K562 (cell line): ENCODE measurements at regions not wholly inside any gene's neighbourhood (a gene's known extent, or its start where the extent isn't known, plus 50 kb on each side); places are given as distances from the start of the nearest gene placed in this dataset.

ENCODE experiments used
- ATAC-seq: fragments of 200-7000 bp; cut with Tn5 transposase; 3 replicates; pipeline ENCODE4 v1.9.1; 2020; ENCODE audit warnings: moderate library complexity
- BruUV-seq: library from RNA; stranded (reverse); fragments of 400-500 nt; replicated peaks from 2 replicates; lab custom pipeline; 2021; lab: Mats Ljungman, UMichigan
- CTCF ChIA-PET: fragments of 300-600 bp; formaldehyde crosslinking; extraction: SDS; loops from one replicate; lab custom pipeline; 2021; ENCODE audit warnings: low intra/inter-chr PET ratio; lab: Yijun Ruan, JAX
- POLR2A ChIA-PET: fragments of 300-600, 350-650 bp; sonication (Branson Sonifier 250); formaldehyde crosslinking; extraction: SDS; loops from one replicate; lab custom pipeline; 2021; ENCODE audit warnings: antibody characterized with exemption, inconsistent platforms; lab: Yijun Ruan, JAX
- DNase-seq, 4 experiments: peaks; one replicate each; pipeline versions ENCODE4 v3.0.0 to v3.0.0-alpha.2; 2011 to 2018; ENCODE audit warnings: low spot score in 3 of 4, mixed read lengths in 3 of 4; ENCODE audit errors: extremely low read depth in 1 of 4
- FAIRE-seq: peaks from 2 replicates; lab custom pipeline; 2011; peaks lifted over from hg19 to GRCh38; lab: Jason Lieb, UNC
- H2AFZ ChIP-seq: 2 replicates; pipeline ENCODE4 v1.6.0; 2011; ENCODE audit warnings: low read depth, low read length, control low read depth, inconsistent platforms
- H3K27ac ChIP-seq: fragments of 200-600 bp; 3 replicates; pipeline ENCODE4 v1.8.0; 2011; ENCODE audit warnings: low read depth, mild to moderate bottlenecking, control low read depth, inconsistent platforms, low read length, moderate library complexity, mixed read lengths; ENCODE audit errors: extremely low read depth
- H3K27me3 ChIP-seq, 2 experiments: fragments of 300-600 bp in 1 of 2; 2 replicates in 1 of 2; 3 replicates in 1 of 2; pipeline versions ENCODE4 v1.6.0 to v1.8.0; 2011; ENCODE audit warnings: inconsistent platforms in 2 of 2, low read length in 2 of 2, mild to moderate bottlenecking in 1 of 2, mixed read lengths in 1 of 2, moderate library complexity in 1 of 2; ENCODE audit not compliant: control insufficient read depth in 2 of 2, insufficient read depth in 2 of 2
- H3K36me3 ChIP-seq: fragments of 300-600 bp; 3 replicates; pipeline ENCODE4 v1.8.0; 2011; ENCODE audit warnings: mild to moderate bottlenecking, low read length, inconsistent platforms; ENCODE audit not compliant: control insufficient read depth, insufficient read depth
- H3K4me1 ChIP-seq, 2 experiments: fragments of 200-600 bp in 1 of 2; replicated peaks in 1 of 2; 2 replicates in 1 of 2; 3 replicates in 1 of 2; pipeline versions ENCODE4 v1.5.1 to v1.8.0; 2011; ENCODE audit warnings: inconsistent platforms in 2 of 2, low read length in 2 of 2, mild to moderate bottlenecking in 1 of 2, mixed read lengths in 1 of 2, moderate library complexity in 1 of 2; ENCODE audit not compliant: control insufficient read depth in 2 of 2, insufficient read depth in 2 of 2
- H3K4me2 ChIP-seq: 2 replicates; pipeline ENCODE4 v1.6.1; 2011; ENCODE audit warnings: low read length, control low read depth, inconsistent platforms, mixed read lengths; ENCODE audit not compliant: insufficient read depth
- H3K4me3 ChIP-seq: fragments of 200-600 bp; sonication (generic), shearing (Covaris generic); 2 replicates; pipeline ENCODE4 v1.5.1; 2016; ENCODE audit warnings: control low read depth, inconsistent platforms
- H3K79me2 ChIP-seq: fragments of 200-600 bp; 3 replicates; pipeline ENCODE4 v1.8.0; 2011; ENCODE audit warnings: low read length, inconsistent platforms; ENCODE audit not compliant: control insufficient read depth, insufficient read depth
- H3K9ac ChIP-seq, 2 experiments: 2 replicates each; pipeline versions ENCODE4 v1.6.0 to v1.6.1; 2011; ENCODE audit warnings: low read depth in 2 of 2, low read length in 2 of 2, control low read depth in 1 of 2, inconsistent platforms in 1 of 2, mild to moderate bottlenecking in 1 of 2, mixed read lengths in 1 of 2; ENCODE audit not compliant: insufficient read depth in 1 of 2
- H3K9me1 ChIP-seq: one replicate; pipeline ENCODE4 v1.6.0; 2011; ENCODE audit warnings: inconsistent platforms, mild to moderate bottlenecking, low read length, moderate library complexity; ENCODE audit not compliant: control insufficient read depth, insufficient read depth
- H3K9me3 ChIP-seq: replicated peaks from 2 replicates; pipeline ENCODE4 v1.5.1; 2011; ENCODE audit warnings: low read depth, low read length, inconsistent platforms; ENCODE audit not compliant: control insufficient read depth, insufficient read depth
- H4K20me1 ChIP-seq: replicated peaks from 2 replicates; pipeline ENCODE4 v1.6.1; 2011; ENCODE audit warnings: low read length, inconsistent platforms, mixed read lengths; ENCODE audit not compliant: control insufficient read depth, insufficient read depth
- CEBPB ChIP-seq: fragments of 450-650 bp; IDR thresholded peaks from 2 replicates; pipeline ENCODE4 v1.6.1; 2016; ENCODE audit warnings: missing genetic modification characterization, missing compliant biosample characterization
- CEBPG ChIP-seq, 3 experiments: fragments of 200-800 bp in 1 of 3; sonication (Bioruptor generic) in 1 of 3; sonication (generic) in 1 of 3; formaldehyde crosslinking in 1 of 3; IDR thresholded peaks in 2 of 3; conservative IDR thresholded peaks in 1 of 3; 2 replicates each; pipeline versions ENCODE4 v1.6.1 to v1.8.0; 2016 to 2022; ENCODE audit warnings: missing compliant biosample characterization in 2 of 3, missing genetic modification characterization in 2 of 3, mild to moderate bottlenecking in 1 of 3, missing genetic modification reagents in 1 of 3
- HCFC1 ChIP-seq: IDR thresholded peaks from 2 replicates; pipeline ENCODE4 v1.6.1; 2012; ENCODE audit warnings: low read depth, low read length, improper control_type of control experiment
- KLF13 ChIP-seq: fragments of 450-650 bp; IDR thresholded peaks from 2 replicates; pipeline ENCODE4 v1.6.1; 2016; ENCODE audit warnings: missing genetic modification characterization, low read depth, mild to moderate bottlenecking, missing compliant biosample characterization, moderate library complexity, borderline replicate concordance
- MED1 ChIP-seq: sonication (generic); formaldehyde crosslinking; IDR thresholded peaks from 2 replicates; pipeline ENCODE4 v1.8.1; 2023; ENCODE audit warnings: missing genetic modification reagents, borderline replicate concordance
- PCBP1 ChIP-seq: fragments of 200-400 bp; formaldehyde crosslinking; IDR thresholded peaks from 2 replicates; pipeline ENCODE4 v1.6.1; 2018; ENCODE audit warnings: mild to moderate bottlenecking, low read depth, low read length; ENCODE audit not compliant: poor library complexity, severe bottlenecking
- SETDB1 ChIP-seq: IDR thresholded peaks from one replicate; pipeline ENCODE4 v1.6.1; 2012; ENCODE audit warnings: low read length, control low read depth, inconsistent platforms
- SUPT5H ChIP-seq: fragments of 450-650 bp; IDR thresholded peaks from 2 replicates; pipeline ENCODE4 v1.6.1; 2016
- TAF7 ChIP-seq: fragments of 450-650 bp; IDR thresholded peaks from 2 replicates; pipeline ENCODE4 v1.6.1; 2016; ENCODE audit warnings: missing genetic modification characterization, missing compliant biosample characterization
- ZBTB11 ChIP-seq, 3 experiments: fragments of 200-800 bp in 1 of 3; fragments of 250-450 bp in 1 of 3; fragments of 450-650 bp in 1 of 3; sonication (Bioruptor Pico) in 1 of 3; sonication (Bioruptor generic) in 1 of 3; formaldehyde crosslinking in 1 of 3; IDR thresholded peaks; 2 replicates each; pipeline versions ENCODE4 v1.6.1 to v1.8.0; 2016 to 2022; ENCODE audit warnings: mild to moderate bottlenecking in 2 of 3, missing genetic modification characterization in 2 of 3, missing compliant biosample characterization in 1 of 3, moderate library complexity in 1 of 3
- ZKSCAN3 ChIP-seq: fragments of 250-450 bp; sonication (Bioruptor Pico); IDR thresholded peaks from 2 replicates; pipeline ENCODE4 v1.4.0; 2020
- ZNF384 ChIP-seq: IDR thresholded peaks from 2 replicates; pipeline ENCODE4 v1.6.1; 2012; ENCODE audit warnings: low read depth, low read length, improper control_type of control experiment
- ZNF395 ChIP-seq: fragments of 200-800 bp; sonication (Bioruptor generic); IDR thresholded peaks from 2 replicates; pipeline ENCODE4 v1.6.1; 2017; ENCODE audit warnings: missing genetic modification characterization, missing compliant biosample characterization
- WGBS: fragments of 100-300 bp; shearing (Covaris generic); methylation state at CpG from one replicate; pipeline ENCODE4 v1.1.6; 2016; ENCODE audit warnings: low coverage, mixed read lengths; ENCODE audit not compliant: insufficient coverage; ENCODE audit errors: missing lambda C conversion rate; 5-methylcytosine and 5-hydroxymethylcytosine counted together
- in situ Hi-C: fragments of 300-500 bp; cut with MboI; formaldehyde crosslinking; loops from 4 replicates; pipeline ENCODE4 v1.15.0; 2018; ENCODE audit warnings: inconsistent platforms, mixed read lengths
- intact Hi-C: fragments of 100-400 bp; cut with micrococcal nuclease; formaldehyde crosslinking; loops from 2 replicates; pipeline ENCODE4 v1.14.2; 2022

- no peak for ATAC-seq
- POLR2A ChIA-PET = no interaction called here
- in situ Hi-C loops = no loop called here
Measured at GRCh38 chrX:147827070-147827469, 84.6 kb upstream of the FMR1 start.

GRCh38 chrX:147828719-147829118 lies 83.0 kb upstream of the FMR1 start:
- no peaks in the 10 kb centered on the region for H3K4me1 ChIP-seq
- no peak overlapping the region for H3K4me3 ChIP-seq
- DNase-seq = no peak
- H3K4me2 ChIP-seq = no peak overlapping the region
- no peak overlapping the region for H3K27ac ChIP-seq
- WGBS = 4% methylated on average over 10 of the region's 16 CpGs
- no peak overlapping the region for H2AFZ ChIP-seq
- in situ Hi-C loops = no loop called here
- BruUV-seq = no TSS peak
- ChIA-PET POLR2A (no interaction called here), CTCF (no interaction called here)
- H3K36me3 ChIP-seq = no peaks in the 10 kb centered on the region
- no peaks in the 10 kb centered on the region for H3K79me2 ChIP-seq
- no peak overlapping the region for H3K9ac ChIP-seq
- H3K9me1 ChIP-seq = no peaks in the 10 kb centered on the region
- FAIRE-seq = no peak
- no peaks in the 10 kb centered on the region for H3K27me3 ChIP-seq
- no peaks in the 10 kb centered on the region for H3K9me3 ChIP-seq
- intact Hi-C loops = no loop called here
- no peaks in the 10 kb centered on the region for H4K20me1 ChIP-seq
- no peak for ATAC-seq
- TF ChIP-seq ZNF395 (CRISPR knock-in tag) = no peak
- no peak for TF ChIP-seq SUPT5H
- TF ChIP-seq ZBTB11 (CRISPR knock-in tag; IDR thresholded peaks at IDR 0.05) = no peak
- no peak for TF ChIP-seq HCFC1
- no peak for TF ChIP-seq ZNF384
- no peak for TF ChIP-seq ZKSCAN3 (CRISPR knock-in tag)
- no peak for TF ChIP-seq SETDB1
- TF ChIP-seq TAF7 (tag) = no peak
- TF ChIP-seq KLF13 (tag) = no peak

More at GRCh38 chrX:147827070-147827469, 84.6 kb upstream of the FMR1 start:
- no peak overlapping the region for H3K27ac ChIP-seq
- no peak overlapping the region for H3K4me3 ChIP-seq
- H3K4me2 ChIP-seq = no peak overlapping the region
- CTCF ChIA-PET = no interaction called here
- H3K9me3 ChIP-seq = no peaks in the 10 kb centered on the region
- H4K20me1 ChIP-seq = no peaks in the 10 kb centered on the region
- intact Hi-C loops = no loop called here
- TF ChIP-seq MED1 (CRISPR knock-in tag) = no peak
- peak; percentile 58 for TF ChIP-seq CEBPB (tag)
- no peak for TF ChIP-seq CEBPG (CRISPR knock-in tag; IDR thresholded peaks at IDR 0.05)
- peak in 1 of 2 experiments; percentile 28; a peak in 1 of 4 replicates for TF ChIP-seq CEBPG (tag; conservative IDR thresholded peaks at IDR 0.05 in 1 of 2, IDR thresholded peaks at IDR 0.05 in 1 of 2)
- TF ChIP-seq PCBP1 = no peak
- H3K9ac ChIP-seq = no peak overlapping the region
- WGBS = 0% methylated on average over 3 of the region's 3 CpGs
- no TSS peak for BruUV-seq
- H2AFZ ChIP-seq = no peak overlapping the region
- H3K36me3 ChIP-seq = no peaks in the 10 kb centered on the region
- no peaks in the 10 kb centered on the region for H3K27me3 ChIP-seq
- FAIRE-seq = no peak
- H3K79me2 ChIP-seq = no peaks in the 10 kb centered on the region
- no peaks in the 10 kb centered on the region for H3K4me1 ChIP-seq
- no peaks in the 10 kb centered on the region for H3K9me1 ChIP-seq
- no peak for DNase-seq
